Fibroblast of pulmonary artery (primary cell): ENCODE measurements at regions not wholly inside any gene's neighbourhood (a gene's known extent, or its start where the extent isn't known, plus 50 kb on each side); places are given as distances from the start of the nearest gene placed in this dataset.

Experiments used
- DNase-seq: peaks from one replicate; pipeline ENCODE4 v3.0.0-alpha.2; 2010; ENCODE audit warnings: low read depth
- H3K4me3 ChIP-seq: replicated peaks from 2 replicates; pipeline ENCODE4 v1.5.1; 2011; ENCODE audit warnings: low read depth, mild to moderate bottlenecking, control low read depth, low read length, moderate library complexity
- TF ChIP-seq, protein P1 (sequence below): IDR thresholded peaks from 2 replicates; pipeline ENCODE4 v1.5.1; 2011; ENCODE audit warnings: mild to moderate bottlenecking, control low read depth, low read length, inconsistent platforms; ENCODE audit errors: missing control alignments

GRCh38 chr1:80047791-80048190 is 1041.3 kb upstream of the ADGRL4 start:
- peak; percentile 77 for DNase-seq

GRCh38 chr1:80044662-80045061 is 1038.1 kb upstream of the ADGRL4 start:
- TF ChIP-seq, protein P1, sequence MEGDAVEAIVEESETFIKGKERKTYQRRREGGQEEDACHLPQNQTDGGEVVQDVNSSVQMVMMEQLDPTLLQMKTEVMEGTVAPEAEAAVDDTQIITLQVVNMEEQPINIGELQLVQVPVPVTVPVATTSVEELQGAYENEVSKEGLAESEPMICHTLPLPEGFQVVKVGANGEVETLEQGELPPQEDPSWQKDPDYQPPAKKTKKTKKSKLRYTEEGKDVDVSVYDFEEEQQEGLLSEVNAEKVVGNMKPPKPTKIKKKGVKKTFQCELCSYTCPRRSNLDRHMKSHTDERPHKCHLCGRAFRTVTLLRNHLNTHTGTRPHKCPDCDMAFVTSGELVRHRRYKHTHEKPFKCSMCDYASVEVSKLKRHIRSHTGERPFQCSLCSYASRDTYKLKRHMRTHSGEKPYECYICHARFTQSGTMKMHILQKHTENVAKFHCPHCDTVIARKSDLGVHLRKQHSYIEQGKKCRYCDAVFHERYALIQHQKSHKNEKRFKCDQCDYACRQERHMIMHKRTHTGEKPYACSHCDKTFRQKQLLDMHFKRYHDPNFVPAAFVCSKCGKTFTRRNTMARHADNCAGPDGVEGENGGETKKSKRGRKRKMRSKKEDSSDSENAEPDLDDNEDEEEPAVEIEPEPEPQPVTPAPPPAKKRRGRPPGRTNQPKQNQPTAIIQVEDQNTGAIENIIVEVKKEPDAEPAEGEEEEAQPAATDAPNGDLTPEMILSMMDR = no peak
- H3K4me3 ChIP-seq = no peak overlapping the region
- DNase-seq = no peak

More at GRCh38 chr1:80047791-80048190, 1041.3 kb upstream of the ADGRL4 start:
- TF ChIP-seq, protein P1 = no peak
- H3K4me3 ChIP-seq = no peak overlapping the region

DNA sequence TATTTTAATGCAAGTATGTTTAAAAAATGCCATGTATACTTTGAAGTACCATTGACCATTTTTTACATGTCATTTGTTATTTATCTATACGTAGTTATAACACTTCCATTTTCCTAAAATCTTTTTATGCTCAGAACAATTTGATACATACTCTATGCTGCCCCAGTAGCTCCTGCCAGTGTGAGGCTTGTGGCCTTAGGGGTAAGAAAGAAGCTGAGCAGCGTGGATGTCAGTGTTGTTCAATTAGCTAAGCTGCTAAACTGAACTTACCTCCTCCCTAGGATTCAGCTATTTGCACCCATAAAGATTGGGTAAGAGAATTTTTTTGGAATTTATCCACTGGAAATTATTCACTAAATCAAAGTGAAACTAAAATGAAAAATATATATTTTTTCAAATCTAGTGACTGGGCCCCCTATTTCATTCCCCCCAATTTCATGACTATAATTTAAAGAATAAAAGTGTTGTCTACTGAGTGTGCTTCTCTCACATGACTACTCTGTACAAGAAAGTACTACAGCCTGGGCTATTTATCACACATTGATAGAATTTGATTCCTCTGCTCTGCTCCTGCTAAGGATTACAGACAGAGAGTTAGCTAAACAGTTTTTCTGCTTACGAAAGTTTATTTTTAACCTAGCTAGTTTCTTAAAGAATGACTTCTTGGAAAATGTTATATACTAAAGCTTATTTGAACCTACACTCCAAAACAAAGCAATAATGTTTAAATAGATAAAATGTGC is 1030.3 kb upstream of the ADGRL4 start:
- H3K4me3 ChIP-seq = no peak overlapping the region
- no peak for DNase-seq
- TF ChIP-seq, protein P1 = no peak

DNA sequence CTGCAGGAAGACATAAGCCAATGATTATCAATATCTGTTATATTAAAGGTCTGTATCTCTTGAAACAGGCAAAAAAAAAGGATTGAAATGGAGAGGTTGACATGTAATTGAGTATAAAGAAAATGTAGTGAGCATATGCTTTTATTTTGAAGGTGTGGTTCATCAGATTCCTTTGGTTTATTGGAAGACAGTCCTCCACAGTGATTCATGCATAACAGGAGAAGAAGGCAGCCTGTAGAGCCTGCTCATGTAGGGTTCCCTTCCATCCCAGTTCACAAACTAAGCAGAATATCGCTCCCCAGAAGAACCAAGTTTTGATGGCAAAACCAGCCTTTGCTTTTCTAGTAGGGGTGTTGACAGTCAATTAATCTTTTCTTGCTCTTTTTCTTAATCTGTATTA is 1016.8 kb upstream of the ADGRL4 start:
- H3K4me3 ChIP-seq = no peak overlapping the region
- TF ChIP-seq, protein P1 = no peak
- no peak for DNase-seq

- TF ChIP-seq, protein P1 = no peak
- no peak for DNase-seq
- no peak overlapping the region for H3K4me3 ChIP-seq
Measured at GRCh38 chr1:80021891-80022290, 1015.4 kb upstream of the ADGRL4 start.

GRCh38 chr1:80018348-80018747 is 1011.8 kb upstream of the ADGRL4 start:
- no peak for DNase-seq
- TF ChIP-seq, protein P1 = no peak
- H3K4me3 ChIP-seq = no peak overlapping the region

DNA sequence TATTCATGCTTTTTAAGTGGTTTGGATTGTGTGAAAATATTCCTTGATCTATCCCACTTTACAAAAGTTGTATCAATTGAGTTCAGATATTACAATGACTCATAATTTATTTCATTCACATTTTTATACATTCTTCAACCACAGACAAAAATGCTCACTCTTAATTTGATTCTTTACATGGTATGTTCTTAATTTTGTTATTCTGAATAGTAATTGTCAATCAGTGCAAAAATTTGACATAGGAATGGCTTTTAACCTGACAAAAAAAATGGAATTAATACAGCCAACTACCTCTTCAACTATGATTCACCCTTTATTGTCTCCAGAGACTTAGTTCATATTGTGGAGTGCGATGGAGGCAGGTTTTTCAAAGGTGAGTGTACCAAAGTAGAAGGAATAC is 1002.4 kb upstream of the ADGRL4 start:
- TF ChIP-seq, protein P1 = no peak
- no peak for DNase-seq
- H3K4me3 ChIP-seq = no peak overlapping the region
